Erythroblast (primary cell): ENCODE measurements at regions not wholly inside any gene's neighbourhood (a gene's known extent, or its start where the extent isn't known, plus 50 kb on each side); places are given as distances from the start of the nearest gene placed in this dataset.

ENCODE experiments used
- GATA1 ChIP-seq: IDR thresholded peaks from 2 replicates; pipeline ENCODE4 v1.6.1; 2011; ENCODE audit warnings: low read depth, mild to moderate bottlenecking, control low read depth, low read length, moderate library complexity
- POLR2A ChIP-seq: IDR thresholded peaks from 2 replicates; pipeline ENCODE4 v1.6.1; 2011; ENCODE audit warnings: mild to moderate bottlenecking, low read length

GRCh38 chr6:134809130-134809529 is 140.8 kb downstream of the ALDH8A1 start:
- no peak for TF ChIP-seq POLR2A
- no peak for TF ChIP-seq GATA1
